ENCODE measurements at regions not wholly inside any gene's neighbourhood (a gene's known extent, or its start where the extent isn't known, plus 50 kb on each side); places are given as distances from the start of the nearest gene placed in this dataset.

GRCh38 chr15:70471517-70471916 lies 291.8 kb downstream of the UACA start:
- TF ChIP-seq POLR2AphosphoS5 (IDR thresholded peaks at IDR 0.05) (no peak), EZH2 (IDR thresholded peaks at IDR 0.05; ENCODE audit: borderline replicate concordance, insufficient read depth, low read length, poor library complexity, severe bottlenecking) (no peak), TAF1 (IDR thresholded peaks at IDR 0.05; ENCODE audit: low read depth) (no peak), EP300 (conservative IDR thresholded peaks at IDR 0.05; ENCODE audit: poor library complexity, severe bottlenecking) (no peak), MXI1 (conservative IDR thresholded peaks at IDR 0.05; ENCODE audit: poor library complexity, severe bottlenecking) (no peak), RAD21 (conservative IDR thresholded peaks at IDR 0.05) (no peak), SMC3 (conservative IDR thresholded peaks at IDR 0.05; ENCODE audit: poor library complexity) (no peak)
- TF ChIP-seq, protein P1, sequence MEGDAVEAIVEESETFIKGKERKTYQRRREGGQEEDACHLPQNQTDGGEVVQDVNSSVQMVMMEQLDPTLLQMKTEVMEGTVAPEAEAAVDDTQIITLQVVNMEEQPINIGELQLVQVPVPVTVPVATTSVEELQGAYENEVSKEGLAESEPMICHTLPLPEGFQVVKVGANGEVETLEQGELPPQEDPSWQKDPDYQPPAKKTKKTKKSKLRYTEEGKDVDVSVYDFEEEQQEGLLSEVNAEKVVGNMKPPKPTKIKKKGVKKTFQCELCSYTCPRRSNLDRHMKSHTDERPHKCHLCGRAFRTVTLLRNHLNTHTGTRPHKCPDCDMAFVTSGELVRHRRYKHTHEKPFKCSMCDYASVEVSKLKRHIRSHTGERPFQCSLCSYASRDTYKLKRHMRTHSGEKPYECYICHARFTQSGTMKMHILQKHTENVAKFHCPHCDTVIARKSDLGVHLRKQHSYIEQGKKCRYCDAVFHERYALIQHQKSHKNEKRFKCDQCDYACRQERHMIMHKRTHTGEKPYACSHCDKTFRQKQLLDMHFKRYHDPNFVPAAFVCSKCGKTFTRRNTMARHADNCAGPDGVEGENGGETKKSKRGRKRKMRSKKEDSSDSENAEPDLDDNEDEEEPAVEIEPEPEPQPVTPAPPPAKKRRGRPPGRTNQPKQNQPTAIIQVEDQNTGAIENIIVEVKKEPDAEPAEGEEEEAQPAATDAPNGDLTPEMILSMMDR (IDR thresholded peaks at IDR 0.05; ENCODE audit: poor library complexity, severe bottlenecking), result no peak
- TF ChIP-seq, protein P2, sequence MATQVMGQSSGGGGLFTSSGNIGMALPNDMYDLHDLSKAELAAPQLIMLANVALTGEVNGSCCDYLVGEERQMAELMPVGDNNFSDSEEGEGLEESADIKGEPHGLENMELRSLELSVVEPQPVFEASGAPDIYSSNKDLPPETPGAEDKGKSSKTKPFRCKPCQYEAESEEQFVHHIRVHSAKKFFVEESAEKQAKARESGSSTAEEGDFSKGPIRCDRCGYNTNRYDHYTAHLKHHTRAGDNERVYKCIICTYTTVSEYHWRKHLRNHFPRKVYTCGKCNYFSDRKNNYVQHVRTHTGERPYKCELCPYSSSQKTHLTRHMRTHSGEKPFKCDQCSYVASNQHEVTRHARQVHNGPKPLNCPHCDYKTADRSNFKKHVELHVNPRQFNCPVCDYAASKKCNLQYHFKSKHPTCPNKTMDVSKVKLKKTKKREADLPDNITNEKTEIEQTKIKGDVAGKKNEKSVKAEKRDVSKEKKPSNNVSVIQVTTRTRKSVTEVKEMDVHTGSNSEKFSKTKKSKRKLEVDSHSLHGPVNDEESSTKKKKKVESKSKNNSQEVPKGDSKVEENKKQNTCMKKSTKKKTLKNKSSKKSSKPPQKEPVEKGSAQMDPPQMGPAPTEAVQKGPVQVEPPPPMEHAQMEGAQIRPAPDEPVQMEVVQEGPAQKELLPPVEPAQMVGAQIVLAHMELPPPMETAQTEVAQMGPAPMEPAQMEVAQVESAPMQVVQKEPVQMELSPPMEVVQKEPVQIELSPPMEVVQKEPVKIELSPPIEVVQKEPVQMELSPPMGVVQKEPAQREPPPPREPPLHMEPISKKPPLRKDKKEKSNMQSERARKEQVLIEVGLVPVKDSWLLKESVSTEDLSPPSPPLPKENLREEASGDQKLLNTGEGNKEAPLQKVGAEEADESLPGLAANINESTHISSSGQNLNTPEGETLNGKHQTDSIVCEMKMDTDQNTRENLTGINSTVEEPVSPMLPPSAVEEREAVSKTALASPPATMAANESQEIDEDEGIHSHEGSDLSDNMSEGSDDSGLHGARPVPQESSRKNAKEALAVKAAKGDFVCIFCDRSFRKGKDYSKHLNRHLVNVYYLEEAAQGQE (IDR thresholded peaks at IDR 0.05; ENCODE audit: borderline replicate concordance), result no peak

All from neural cell (in vitro differentiated cells).